IPS-20b (cell line): ENCODE measurements at regions not wholly inside any gene's neighbourhood (a gene's known extent, or its start where the extent isn't known, plus 50 kb on each side); places are given as distances from the start of the nearest gene placed in this dataset.

ENCODE experiments used
- H3K27ac ChIP-seq: one replicate; pipeline ENCODE4 v1.5.1; 2013; ENCODE audit warnings: low read length
- H3K27me3 ChIP-seq: 2 replicates; pipeline ENCODE4 v1.6.1; 2013; ENCODE audit warnings: mild to moderate bottlenecking, low read length, inconsistent platforms; ENCODE audit not compliant: insufficient read depth
- H3K36me3 ChIP-seq: 2 replicates; pipeline ENCODE4 v1.6.1; 2013; ENCODE audit warnings: low read depth, mild to moderate bottlenecking, inconsistent platforms, low read length, moderate library complexity; ENCODE audit not compliant: insufficient read depth
- H3K4me1 ChIP-seq: 2 replicates; pipeline ENCODE4 v1.6.1; 2013; ENCODE audit warnings: mild to moderate bottlenecking, control low read depth, inconsistent platforms, low read length, moderate library complexity; ENCODE audit not compliant: insufficient read depth
- H3K4me3 ChIP-seq: 2 replicates; pipeline ENCODE4 v1.5.1; 2013; ENCODE audit warnings: mild to moderate bottlenecking, low read length, inconsistent platforms
- H3K9ac ChIP-seq: 2 replicates; pipeline ENCODE4 v1.6.1; 2013; ENCODE audit warnings: low read depth, mild to moderate bottlenecking, inconsistent platforms, low read length, moderate library complexity
- H3K9me3 ChIP-seq: 2 replicates; pipeline ENCODE4 v1.6.1; 2013; ENCODE audit warnings: mild to moderate bottlenecking, low read depth, low read length, inconsistent platforms; ENCODE audit not compliant: insufficient read depth

DNA sequence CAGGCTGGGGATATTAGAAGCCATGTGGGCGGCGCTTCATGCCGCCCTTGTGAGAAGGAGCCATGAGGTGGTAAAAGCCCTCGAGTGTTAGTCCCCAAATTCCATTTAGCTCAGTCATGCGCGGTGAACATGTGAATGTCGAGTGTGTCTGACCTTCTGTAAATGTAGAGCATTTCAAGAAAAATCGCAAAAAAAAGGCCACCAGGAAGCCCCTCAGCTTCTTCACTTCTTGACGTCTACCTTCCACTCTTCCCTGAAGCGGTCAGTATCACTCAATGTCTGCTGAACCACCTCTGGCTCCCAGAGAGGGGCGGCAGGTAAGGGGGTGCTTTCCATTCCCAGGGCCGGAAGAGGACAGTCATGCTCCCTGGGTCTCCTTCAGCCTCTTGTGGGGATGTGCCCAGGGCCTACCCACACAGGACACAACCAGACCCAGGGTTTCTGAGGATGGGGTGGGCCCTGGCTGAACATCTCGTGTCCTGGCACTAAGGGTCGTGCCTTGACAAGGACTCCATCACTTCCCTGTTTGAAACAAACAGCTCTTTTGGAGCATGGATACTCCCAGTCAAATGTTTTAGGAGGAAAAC lies 274.9 kb downstream of the FAM43A start:
- H3K27ac ChIP-seq: no peak overlapping the region
- H3K4me1 ChIP-seq: no peaks in the 10 kb centered on the region
- no peaks in the 10 kb centered on the region for H3K27me3 ChIP-seq
- H3K4me3 ChIP-seq: no peak overlapping the region
- H3K36me3 ChIP-seq: no peaks in the 10 kb centered on the region
- H3K9ac ChIP-seq: no peak overlapping the region
- no peaks in the 10 kb centered on the region for H3K9me3 ChIP-seq

DNA sequence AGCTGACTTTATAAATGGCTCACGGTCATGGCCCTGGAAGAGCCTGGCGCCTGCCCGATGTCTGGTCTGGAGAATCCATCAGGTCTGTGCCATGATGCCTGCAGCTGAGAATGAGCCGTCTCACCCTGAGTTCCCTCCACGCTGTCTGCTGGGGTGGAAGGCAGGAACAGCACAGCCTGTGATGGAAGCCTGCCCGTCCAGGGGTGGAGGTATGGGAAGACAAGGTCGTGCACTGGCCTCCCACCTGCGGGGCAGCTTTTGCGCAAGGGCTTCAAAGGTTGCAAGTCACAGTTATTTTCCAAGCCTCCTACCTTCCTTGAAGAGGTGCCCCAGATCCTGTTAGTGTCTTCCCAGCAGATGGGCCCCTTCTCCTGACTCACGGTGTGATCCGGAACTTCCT lies 275.5 kb downstream of the FAM43A start:
- no peak overlapping the region for H3K4me3 ChIP-seq
- no peak overlapping the region for H3K27ac ChIP-seq
- no peaks in the 10 kb centered on the region for H3K36me3 ChIP-seq
- no peaks in the 10 kb centered on the region for H3K9me3 ChIP-seq
- H3K4me1 ChIP-seq: no peaks in the 10 kb centered on the region
- H3K27me3 ChIP-seq: no peaks in the 10 kb centered on the region
- H3K9ac ChIP-seq: no peak overlapping the region

DNA sequence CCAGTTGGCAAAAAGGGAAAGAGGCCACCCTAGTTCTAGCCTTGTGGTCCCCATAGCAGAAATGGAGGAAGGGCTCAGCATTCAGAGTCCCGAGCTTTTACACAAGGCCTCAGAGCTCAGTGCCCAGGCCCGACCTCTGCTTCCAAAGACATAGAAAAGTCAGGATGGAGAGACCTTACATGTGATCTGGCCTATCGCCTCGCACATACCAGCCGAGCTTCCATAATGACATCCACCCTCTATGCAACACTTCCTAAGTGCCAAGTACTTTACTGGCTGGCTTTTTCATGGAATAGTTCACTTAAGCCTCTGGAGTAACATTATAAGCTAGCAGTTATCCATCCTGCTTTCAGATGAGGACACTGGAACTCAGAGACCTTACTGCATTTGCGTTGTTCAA lies 275.9 kb downstream of the FAM43A start:
- H3K4me1 ChIP-seq: no peaks in the 10 kb centered on the region
- H3K36me3 ChIP-seq: no peaks in the 10 kb centered on the region
- no peaks in the 10 kb centered on the region for H3K27me3 ChIP-seq
- no peaks in the 10 kb centered on the region for H3K9me3 ChIP-seq
- no peak overlapping the region for H3K4me3 ChIP-seq
- no peak overlapping the region for H3K9ac ChIP-seq
- H3K27ac ChIP-seq: no peak overlapping the region

DNA sequence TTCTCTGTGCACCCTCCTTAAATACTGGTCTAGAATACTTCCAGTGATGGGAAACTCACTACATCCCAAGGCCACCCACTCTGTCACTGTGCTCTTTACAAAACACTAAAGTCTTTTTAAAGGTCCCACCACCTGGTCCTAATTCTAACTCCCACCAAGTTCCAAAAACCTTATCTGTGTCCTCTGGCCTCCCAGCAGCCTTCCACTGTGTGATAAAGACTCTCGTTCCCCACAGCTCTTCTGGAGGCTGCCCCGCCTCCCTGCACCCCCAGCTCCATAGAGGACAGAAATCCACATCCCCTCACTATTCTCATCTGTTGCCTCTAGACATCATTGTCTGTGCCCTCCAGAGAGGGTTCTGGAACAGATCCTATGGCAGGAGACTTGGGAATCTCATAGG lies 276.4 kb downstream of the FAM43A start:
- Histone ChIP-seq H3K27ac (no peak overlapping the region), H3K9ac (no peak overlapping the region), H3K9me3 (no peaks in the 10 kb centered on the region), H3K27me3 (no peaks in the 10 kb centered on the region), H3K36me3 (no peaks in the 10 kb centered on the region), H3K4me3 (no peak overlapping the region), H3K4me1 (no peaks in the 10 kb centered on the region)

DNA sequence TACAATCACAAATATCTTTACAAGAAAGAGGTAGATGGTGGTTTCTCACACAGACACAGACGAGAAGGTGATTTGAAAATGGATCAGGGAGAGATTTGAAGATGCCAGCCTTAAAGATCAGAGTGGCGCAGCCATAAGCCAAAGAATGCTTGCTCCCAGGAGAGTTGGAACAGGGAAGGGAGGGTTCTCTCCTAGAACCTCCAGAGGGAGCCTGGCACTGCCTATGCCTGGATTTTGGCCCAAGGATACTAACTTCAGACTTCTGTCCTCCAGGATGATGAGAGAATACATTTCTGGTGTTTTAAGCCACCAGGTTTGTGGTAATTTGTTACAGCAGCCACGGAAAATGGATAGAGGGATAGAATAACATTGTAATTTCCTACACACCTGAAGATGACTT lies 279.1 kb downstream of the FAM43A start:
- peaks cover 6% of the 10 kb centered on the region; the same call in 1 of the 2 replicates for H3K27me3 ChIP-seq
- no peaks in the 10 kb centered on the region for H3K4me1 ChIP-seq
- no peak overlapping the region for H3K9ac ChIP-seq
- no peak overlapping the region for H3K27ac ChIP-seq
- H3K36me3 ChIP-seq: no peaks in the 10 kb centered on the region
- 0 out of 2 replicates have a peak, but pooled peaks cover 1% of the 10 kb centered on the region for H3K9me3 ChIP-seq
- no peak overlapping the region for H3K4me3 ChIP-seq

DNA sequence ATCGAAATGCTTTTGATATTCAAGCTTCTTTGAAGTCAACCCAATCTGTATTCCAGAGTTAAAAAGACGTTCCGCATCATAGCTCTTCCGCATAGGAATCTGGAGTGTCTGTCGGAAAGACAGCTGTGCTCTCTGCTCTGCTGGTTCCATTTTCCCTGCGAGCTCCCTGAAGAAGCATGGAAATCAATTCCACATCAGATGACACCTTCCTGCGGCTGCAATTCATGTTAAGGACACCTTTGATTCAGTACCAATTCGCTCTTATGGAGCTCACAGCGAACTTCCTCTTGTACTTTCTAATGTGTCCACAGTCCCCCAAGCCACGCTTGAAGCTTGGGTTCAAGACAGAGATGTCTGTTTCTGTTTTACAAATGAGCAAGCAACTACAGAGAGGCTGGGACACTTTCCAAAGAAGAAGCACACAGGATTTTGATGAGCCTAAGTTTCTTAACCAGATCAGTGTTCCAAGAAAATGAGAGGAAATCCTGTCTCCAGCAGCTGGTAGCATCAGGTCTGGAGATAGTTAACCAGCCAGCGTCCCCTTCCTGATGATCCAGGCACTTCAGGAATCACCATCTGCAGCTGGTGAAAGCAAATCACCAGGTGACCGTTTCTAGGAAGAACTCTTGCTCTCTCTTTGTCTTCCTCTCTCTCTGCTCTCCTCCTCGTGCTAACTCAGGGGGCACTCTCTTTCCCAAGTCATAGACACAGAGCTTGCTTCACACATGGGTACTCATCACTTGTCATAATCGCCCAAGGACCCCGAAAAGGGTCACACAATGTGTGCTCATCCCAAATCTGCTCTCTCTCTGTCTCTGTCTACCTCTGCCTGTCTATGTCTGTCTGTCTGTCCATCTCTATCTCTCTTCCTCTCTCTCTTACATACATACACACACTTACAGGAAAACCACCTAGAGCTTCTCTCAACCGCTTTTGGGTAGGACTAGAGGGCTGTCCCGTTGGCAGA lies 281.8 kb downstream of the FAM43A start:
- peaks cover 6% of the 10 kb centered on the region; the same call in 1 of the 2 replicates for H3K27me3 ChIP-seq
- no peaks in the 10 kb centered on the region for H3K36me3 ChIP-seq
- H3K4me3 ChIP-seq: no peak overlapping the region
- H3K27ac ChIP-seq: no peak overlapping the region
- no peaks in the 10 kb centered on the region for H3K4me1 ChIP-seq
- peaks cover 7% of the 10 kb centered on the region; the same call in 1 of the 2 replicates for H3K9me3 ChIP-seq
- H3K9ac ChIP-seq: no peak overlapping the region

DNA sequence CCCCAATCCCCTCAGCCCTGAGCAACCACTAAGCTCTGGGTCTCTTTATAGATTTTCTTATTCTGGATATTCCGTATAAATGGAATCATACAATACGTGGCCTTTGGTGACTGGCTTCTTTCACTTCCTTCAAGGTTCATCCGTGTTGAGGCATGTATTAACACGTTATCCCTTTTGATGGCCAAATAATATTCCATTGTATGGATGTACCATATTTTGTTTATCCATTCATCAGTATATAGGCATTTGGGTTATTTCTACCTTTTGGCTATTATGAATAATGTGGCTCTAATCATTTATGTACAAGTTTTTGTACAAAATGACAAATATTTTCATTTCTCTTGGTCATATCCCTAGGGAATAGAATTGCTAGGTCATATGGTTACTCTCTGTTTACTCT lies 284.4 kb downstream of the FAM43A start:
- no peaks in the 10 kb centered on the region for H3K36me3 ChIP-seq
- peaks cover 6% of the 10 kb centered on the region; the same call in 1 of the 2 replicates for H3K27me3 ChIP-seq
- no peak overlapping the region for H3K27ac ChIP-seq
- no peak overlapping the region for H3K9ac ChIP-seq
- H3K4me1 ChIP-seq: no peaks in the 10 kb centered on the region
- no peak overlapping the region for H3K4me3 ChIP-seq
- H3K9me3 ChIP-seq: peaks cover 7% of the 10 kb centered on the region; the same call in 1 of the 2 replicates

DNA sequence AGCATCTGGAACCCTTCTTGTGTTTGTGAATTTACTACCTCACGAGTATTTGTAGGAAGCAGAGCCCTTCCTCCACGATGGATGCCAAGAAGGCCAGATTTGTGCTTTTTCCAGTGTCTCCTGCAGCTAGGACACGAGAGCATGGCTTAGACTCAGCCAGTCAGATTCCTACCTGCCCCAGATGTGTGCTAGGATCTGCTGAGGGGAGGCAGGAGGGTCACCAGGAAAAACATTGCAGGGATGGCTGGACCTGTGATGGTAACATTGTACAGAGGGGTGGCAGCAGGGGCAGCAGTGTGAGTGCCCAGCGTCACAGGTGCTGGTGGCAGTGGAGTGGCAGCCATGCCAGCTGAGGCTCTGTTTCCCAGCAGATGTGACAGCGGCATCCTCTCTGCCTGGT lies 285.3 kb downstream of the FAM43A start:
- Histone ChIP-seq H3K36me3 (no peaks in the 10 kb centered on the region), H3K9me3 (peaks cover 7% of the 10 kb centered on the region; the same call in 1 of the 2 replicates), H3K4me1 (no peaks in the 10 kb centered on the region), H3K27ac (no peak overlapping the region), H3K9ac (no peak overlapping the region), H3K4me3 (no peak overlapping the region), H3K27me3 (peaks cover 6% of the 10 kb centered on the region; the same call in 1 of the 2 replicates)

DNA sequence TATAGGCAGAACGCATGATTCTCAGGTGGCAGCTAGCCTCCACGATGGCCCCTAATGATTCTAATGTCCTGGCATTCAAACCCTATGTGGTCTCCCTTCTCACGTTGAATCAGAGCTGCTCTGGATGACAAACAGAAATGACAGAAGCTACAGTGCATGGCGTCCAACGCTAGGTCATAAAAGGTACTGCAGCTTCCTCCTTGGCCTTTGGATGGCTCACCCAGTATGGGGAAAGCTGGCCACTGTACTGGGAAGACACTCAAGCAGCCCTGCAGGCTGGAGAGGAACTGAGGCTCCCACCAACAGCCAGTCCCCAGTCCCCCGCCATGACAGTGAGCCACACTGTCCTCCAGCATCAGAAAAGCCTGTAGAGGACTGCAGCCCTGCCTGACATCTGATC lies 286.3 kb downstream of the FAM43A start:
- Histone ChIP-seq H3K27ac (no peak overlapping the region), H3K4me3 (no peak overlapping the region), H3K9ac (no peak overlapping the region), H3K4me1 (no peaks in the 10 kb centered on the region), H3K9me3 (peaks cover 7% of the 10 kb centered on the region; the same call in 1 of the 2 replicates), H3K27me3 (peaks cover 6% of the 10 kb centered on the region; the same call in 1 of the 2 replicates), H3K36me3 (no peaks in the 10 kb centered on the region)

DNA sequence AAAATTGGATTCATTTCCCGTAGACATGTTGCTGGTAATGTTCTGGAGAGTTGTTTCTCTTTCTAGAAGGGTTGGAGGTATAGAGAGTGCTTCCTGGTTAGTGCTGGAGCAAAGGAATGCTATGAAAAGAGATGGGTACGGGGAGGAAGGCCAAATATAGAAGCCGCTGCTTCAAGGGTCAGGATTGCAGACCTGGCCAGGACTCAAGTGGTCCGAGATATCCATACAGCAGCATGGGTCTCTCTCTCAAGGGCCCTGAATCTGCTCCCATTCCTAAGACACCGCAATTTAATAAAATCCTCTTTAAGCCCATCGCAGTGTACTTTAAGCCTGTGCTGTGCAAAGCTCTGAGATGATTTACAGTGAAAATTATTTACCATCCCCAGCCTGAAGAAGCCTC lies 287.0 kb downstream of the FAM43A start:
- Histone ChIP-seq H3K36me3 (no peaks in the 10 kb centered on the region), H3K27me3 (peaks cover 6% of the 10 kb centered on the region; the same call in 1 of the 2 replicates), H3K9ac (no peak overlapping the region), H3K27ac (no peak overlapping the region), H3K4me1 (no peaks in the 10 kb centered on the region), H3K4me3 (no peak overlapping the region), H3K9me3 (peaks cover 7% of the 10 kb centered on the region; the same call in 1 of the 2 replicates)

DNA sequence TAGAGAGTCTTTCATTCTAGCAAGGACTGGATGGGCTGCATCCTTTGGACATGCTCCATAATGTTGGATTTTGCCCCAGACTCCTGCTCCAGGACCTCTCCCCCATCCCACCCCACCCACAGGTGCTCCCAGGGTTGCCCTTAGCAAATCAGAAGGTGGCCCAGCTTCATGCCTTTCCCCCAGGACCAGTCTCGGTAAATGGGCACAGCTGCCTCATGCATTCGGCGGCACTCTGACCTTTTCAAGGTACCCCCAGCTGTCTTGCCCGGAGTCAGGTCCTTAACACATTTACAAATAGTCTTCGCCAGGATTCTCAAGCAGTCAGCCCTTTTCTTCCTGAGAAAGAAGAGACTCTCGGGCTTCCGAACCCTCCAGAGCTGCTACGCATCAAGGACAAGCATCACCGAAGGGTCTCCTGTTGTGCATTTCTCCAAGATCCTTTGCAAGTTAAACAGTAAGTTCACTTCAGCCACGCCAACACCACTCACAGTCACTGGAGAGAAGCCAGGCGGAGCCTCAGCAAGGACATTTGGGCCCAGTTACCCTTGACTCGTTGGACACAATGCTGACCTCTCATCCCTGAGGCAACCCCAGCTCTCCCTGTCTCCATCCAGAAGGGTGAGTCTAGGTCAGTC lies 287.8 kb downstream of the FAM43A start:
- Histone ChIP-seq H3K27me3 (no peaks in the 10 kb centered on the region), H3K9me3 (peaks cover 7% of the 10 kb centered on the region; the same call in 1 of the 2 replicates), H3K27ac (no peak overlapping the region)

More for the DNA sequence above, 287.8 kb downstream of the FAM43A start:
- Histone ChIP-seq H3K36me3 (no peaks in the 10 kb centered on the region), H3K4me3 (no peak overlapping the region), H3K4me1 (no peaks in the 10 kb centered on the region), H3K9ac (no peak overlapping the region)
